Kidney tubule cell (primary cell): ENCODE measurements at regions not wholly inside any gene's neighbourhood (a gene's known extent, or its start where the extent isn't known, plus 50 kb on each side); places are given as distances from the start of the nearest gene placed in this dataset.
A peak's percentile ranks its signal among the peaks of the same experiment; 100 is the strongest.

Source experiments
- DNase-seq: peaks from one replicate; pipeline ENCODE4 v3.0.0-alpha.2; 2018; ENCODE audit warnings: low spot score

GRCh38 chrX:5526191-5526590 is 702.5 kb downstream of the NLGN4X start:
- DNase-seq = no peak

- DNase-seq = no peak
Measured at GRCh38 chrX:5490786-5491563, 737.7 kb downstream of the NLGN4X start.

GRCh38 chrX:5474282-5474681 is 754.4 kb downstream of the NLGN4X start:
- DNase-seq = peak; percentile 1

GRCh38 chrX:5458300-5458842 is 770.3 kb downstream of the NLGN4X start:
- no peak for DNase-seq

GRCh38 chrX:5449323-5449722 is 779.3 kb downstream of the NLGN4X start:
- DNase-seq = no peak

GRCh38 chrX:5431823-5432222 is 796.8 kb downstream of the NLGN4X start:
- no peak for DNase-seq

- no peak for DNase-seq
Measured at GRCh38 chrX:5425119-5425518, 803.5 kb downstream of the NLGN4X start.

- no peak for DNase-seq
Measured at GRCh38 chrX:5417381-5417780, 811.3 kb downstream of the NLGN4X start.

GRCh38 chrX:5415738-5416137 is 812.9 kb downstream of the NLGN4X start:
- DNase-seq = no peak

- no peak for DNase-seq
Measured at GRCh38 chrX:5409106-5409505, 819.6 kb downstream of the NLGN4X start.

- DNase-seq = no peak
Measured at GRCh38 chrX:5402461-5402860, 826.2 kb downstream of the NLGN4X start.

GRCh38 chrX:5399403-5399802 is 829.3 kb downstream of the NLGN4X start:
- DNase-seq = no peak

GRCh38 chrX:5397409-5397808 is 831.3 kb downstream of the NLGN4X start:
- DNase-seq = no peak

GRCh38 chrX:5390376-5390775 is 838.3 kb downstream of the NLGN4X start:
- DNase-seq = no peak

GRCh38 chrX:5388087-5388486 is 840.6 kb downstream of the NLGN4X start:
- no peak for DNase-seq

GRCh38 chrX:5380426-5380825 is 848.2 kb downstream of the NLGN4X start:
- DNase-seq = no peak

GRCh38 chrX:5341902-5342301 is 886.8 kb downstream of the NLGN4X start:
- DNase-seq = no peak

- no peak for DNase-seq
Measured at GRCh38 chrX:5337160-5337559, 891.5 kb downstream of the NLGN4X start.

GRCh38 chrX:5324546-5324945 is 904.1 kb downstream of the NLGN4X start:
- DNase-seq = no peak

- no peak for DNase-seq
Measured at GRCh38 chrX:5314148-5314547, 914.5 kb downstream of the NLGN4X start.

GRCh38 chrX:5307416-5307815 is 921.3 kb downstream of the NLGN4X start:
- no peak for DNase-seq

GRCh38 chrX:5306654-5307121 is 922.0 kb downstream of the NLGN4X start:
- no peak for DNase-seq

GRCh38 chrX:5305452-5305851 is 923.2 kb downstream of the NLGN4X start:
- DNase-seq = no peak

- DNase-seq = no peak
Measured at GRCh38 chrX:5295004-5295403, 933.7 kb downstream of the NLGN4X start.
